A549 (cell line): ENCODE measurements at regions not wholly inside any gene's neighbourhood (a gene's known extent, or its start where the extent isn't known, plus 50 kb on each side); places are given as distances from the start of the nearest gene placed in this dataset.

ENCODE experiments used
- ATAC-seq, 2 experiments: fragments of 200-7000 bp in 1 of 2; fragments of >200 bp in 1 of 2; cut with Nextera tagmentation in 1 of 2; cut with Tn5 transposase in 1 of 2; 3 replicates each; pipeline versions ENCODE4 v1.8.0 to v1.9.1; 2018 to 2020; ENCODE audit warnings: mild to moderate bottlenecking in 1 of 2, moderate library complexity in 1 of 2
- CTCF ChIA-PET: fragments of 300-600 bp; sonication (Branson Sonifier 250); formaldehyde crosslinking; extraction: SDS; loops from one replicate; lab custom pipeline; 2021; ENCODE audit warnings: antibody characterized with exemption, inconsistent platforms; lab: Yijun Ruan, JAX
- POLR2A ChIA-PET: fragments of 350-600 bp; formaldehyde crosslinking; extraction: SDS; loops from one replicate; lab custom pipeline; 2021; ENCODE audit warnings: antibody characterized with exemption, inconsistent platforms; lab: Yijun Ruan, JAX
- DNase-seq, 2 experiments: peaks; one replicate each; pipeline versions ENCODE4 v3.0.0 to v3.0.0-alpha.2; 2011 to 2016; ENCODE audit warnings: low read depth in 1 of 2, low spot score in 1 of 2
- FAIRE-seq: peaks from 2 replicates; lab custom pipeline; 2011; peaks lifted over from hg19 to GRCh38; lab: Jason Lieb, UNC
- H3K27ac ChIP-seq, 2 experiments: fragments of >200 bp; sonication (Bioruptor Twin); formaldehyde crosslinking; 3 replicates each; pipeline ENCODE4 v1.5.1; 2016 to 2017
- H3K4me1 ChIP-seq: fragments of >200 bp; sonication (Bioruptor Twin); formaldehyde crosslinking; 3 replicates; pipeline ENCODE4 v1.6.1; 2016
- H3K4me2 ChIP-seq: fragments of >200 bp; sonication (Bioruptor Twin); formaldehyde crosslinking; 3 replicates; pipeline ENCODE4 v1.6.1; 2016
- H3K4me3 ChIP-seq: fragments of >200 bp; sonication (Bioruptor Twin); formaldehyde crosslinking; 3 replicates; pipeline ENCODE4 v1.5.1; 2016
- H3K9me3 ChIP-seq: fragments of >200 bp; sonication (Bioruptor Twin); formaldehyde crosslinking; 3 replicates; pipeline ENCODE4 v1.6.1; 2016
- ATOH8 ChIP-seq: fragments of 250-450 bp; sonication (Bioruptor Pico); IDR thresholded peaks from 2 replicates; pipeline ENCODE4 v1.5.0; 2020; ENCODE audit warnings: low read depth, mild to moderate bottlenecking, moderate library complexity
- BHLHE40 ChIP-seq: IDR thresholded peaks from 2 replicates; pipeline ENCODE4 v1.6.1; 2012; ENCODE audit warnings: low read depth, low read length, inconsistent platforms
- CBX2 ChIP-seq: fragments of 200-600 bp; sonication (generic); IDR thresholded peaks from 2 replicates; pipeline ENCODE4 v1.6.1; 2016; ENCODE audit warnings: low read depth, mild to moderate bottlenecking, borderline replicate concordance
- CBX8 ChIP-seq: fragments of 200-600 bp; sonication (generic); IDR thresholded peaks from 2 replicates; pipeline ENCODE4 v1.6.1; 2016
- CHD4 ChIP-seq: fragments of 200-600 bp; sonication (generic); IDR thresholded peaks from 2 replicates; pipeline ENCODE4 v1.6.1; 2016; ENCODE audit warnings: antibody characterized with exemption, mild to moderate bottlenecking, borderline replicate concordance
- E2F6 ChIP-seq: IDR thresholded peaks from 2 replicates; pipeline ENCODE4 v1.6.1; 2012; ENCODE audit warnings: low read depth, borderline replicate concordance
- EP300 ChIP-seq, 2 experiments: fragments of >200 bp; sonication (Bioruptor Twin); formaldehyde crosslinking; IDR thresholded peaks; 2 replicates in 1 of 2; 3 replicates in 1 of 2; pipeline ENCODE4 v1.6.1; 2016 to 2017
- FOSL2 ChIP-seq, 2 experiments: fragments of 450-650 bp in 1 of 2; fragments of >200 bp in 1 of 2; sonication (Bioruptor Twin) in 1 of 2; formaldehyde crosslinking; IDR thresholded peaks; 2 replicates each; pipeline versions ENCODE4 v1.5.0 to v1.6.1; 2016 to 2020; ENCODE audit warnings: mild to moderate bottlenecking in 1 of 2, moderate library complexity in 1 of 2
- FOXS1 ChIP-seq: fragments of 250-450 bp; sonication (Bioruptor Pico); IDR thresholded peaks from 2 replicates; pipeline ENCODE4 v1.5.0; 2020; ENCODE audit warnings: mild to moderate bottlenecking, moderate library complexity
- HDAC2 ChIP-seq: fragments of 200-600 bp; sonication (generic); IDR thresholded peaks from 2 replicates; pipeline ENCODE4 v1.6.1; 2016
- HMGXB4 ChIP-seq: fragments of 250-450 bp; sonication (Bioruptor Pico); IDR thresholded peaks from 2 replicates; pipeline ENCODE4 v1.5.0; 2021; ENCODE audit warnings: mild to moderate bottlenecking, moderate library complexity, borderline replicate concordance
- HOXA7 ChIP-seq: fragments of 250-450 bp; sonication (Bioruptor Pico); IDR thresholded peaks from 2 replicates; pipeline ENCODE4 v1.5.0; 2020; ENCODE audit warnings: mild to moderate bottlenecking, moderate library complexity
- HOXB13 ChIP-seq: fragments of 250-450 bp; sonication (Bioruptor Pico); IDR thresholded peaks from 2 replicates; pipeline ENCODE4 v1.5.0; 2020; ENCODE audit warnings: low read depth, mild to moderate bottlenecking, moderate library complexity
- MAZ ChIP-seq: fragments of 150-350 bp; IDR thresholded peaks from 2 replicates; pipeline ENCODE4 v1.6.1; 2014; ENCODE audit warnings: antibody characterized with exemption, low read depth, low read length, borderline replicate concordance
- MYC ChIP-seq: IDR thresholded peaks from 2 replicates; pipeline ENCODE4 v1.6.1; 2012; ENCODE audit warnings: mild to moderate bottlenecking, inconsistent platforms, low read length, improper control_type of control experiment, borderline replicate concordance
- NFE2L2 ChIP-seq: fragments of 150-350 bp; conservative IDR thresholded peaks from 2 replicates; pipeline ENCODE4 v1.6.1; 2014; ENCODE audit warnings: low read length
- NPAS2 ChIP-seq: fragments of 250-450 bp; sonication (Bioruptor Pico); IDR thresholded peaks from 2 replicates; pipeline ENCODE4 v1.8.0; 2022; ENCODE audit warnings: mild to moderate bottlenecking, moderate library complexity, borderline replicate concordance
- NR3C1 ChIP-seq: fragments of >200 bp; sonication (Bioruptor Twin); formaldehyde crosslinking; IDR thresholded peaks from 3 replicates; pipeline ENCODE4 v1.6.1; 2017
- POLR2A ChIP-seq: IDR thresholded peaks from 2 replicates; pipeline ENCODE4 v1.6.1; 2012; ENCODE audit warnings: mild to moderate bottlenecking, low read length
- POLR2AphosphoS2 ChIP-seq: conservative IDR thresholded peaks from 2 replicates; pipeline ENCODE4 v1.6.1; 2012; ENCODE audit warnings: low read length, improper control_type of control experiment, inconsistent platforms
- RAD21 ChIP-seq, 2 experiments: fragments of >200 bp in 1 of 2; sonication (Bioruptor Twin) in 1 of 2; formaldehyde crosslinking in 1 of 2; IDR thresholded peaks in 1 of 2; conservative IDR thresholded peaks in 1 of 2; 2 replicates in 1 of 2; 3 replicates in 1 of 2; pipeline ENCODE4 v1.6.1; 2012 to 2018; ENCODE audit warnings: inconsistent platforms in 1 of 2
- RFX5 ChIP-seq: fragments of 450-650 bp; IDR thresholded peaks from 2 replicates; pipeline ENCODE4 v1.7.1; 2014; ENCODE audit warnings: antibody characterized with exemption, mild to moderate bottlenecking, moderate library complexity
- SMC3 ChIP-seq: fragments of >200 bp; sonication (Bioruptor Twin); formaldehyde crosslinking; IDR thresholded peaks from 3 replicates; pipeline ENCODE4 v1.6.1; 2018; ENCODE audit warnings: inconsistent platforms
- TFCP2L1 ChIP-seq: fragments of 250-450 bp; sonication (Bioruptor Pico); IDR thresholded peaks from 2 replicates; pipeline ENCODE4 v1.5.0; 2021; ENCODE audit warnings: mild to moderate bottlenecking
- TP53 ChIP-seq: fragments of 250-450 bp; sonication (Bioruptor Pico); IDR thresholded peaks from 2 replicates; pipeline ENCODE4 v1.5.0; 2021; ENCODE audit warnings: mild to moderate bottlenecking, moderate library complexity
- ZC3H11A ChIP-seq: fragments of 450-650 bp; IDR thresholded peaks from 2 replicates; pipeline ENCODE4 v1.6.1; 2014; ENCODE audit warnings: antibody characterized with exemption, mild to moderate bottlenecking
- ZFP36 ChIP-seq: fragments of 450-650 bp; IDR thresholded peaks from 2 replicates; pipeline ENCODE4 v1.6.1; 2014; ENCODE audit warnings: borderline replicate concordance; ENCODE audit not compliant: partially characterized antibody
- ZNF302 ChIP-seq: fragments of 250-450 bp; sonication (Bioruptor Pico); IDR thresholded peaks from 2 replicates; pipeline ENCODE4 v1.9.0; 2021; ENCODE audit warnings: inconsistent platforms, mild to moderate bottlenecking, moderate library complexity
- ZSCAN20 ChIP-seq: fragments of 250-450 bp; sonication (Bioruptor Pico); IDR thresholded peaks from 2 replicates; pipeline ENCODE4 v1.8.0; 2022; ENCODE audit warnings: mild to moderate bottlenecking, moderate library complexity
- WGBS: methylation state at CpG from one replicate; pipeline ENCODE4 v1.1.6; 2017; ENCODE audit errors: missing lambda C conversion rate; 5-methylcytosine and 5-hydroxymethylcytosine counted together
- TF ChIP-seq, protein P1 (sequence below): fragments of >200 bp; sonication (Bioruptor Twin); formaldehyde crosslinking; IDR thresholded peaks from 2 replicates; pipeline ENCODE4 v1.6.1; 2016
- TF ChIP-seq, protein P2 (sequence below): IDR thresholded peaks from 2 replicates; pipeline ENCODE4 v1.6.1; 2012
- TF ChIP-seq, protein P3 (sequence below): IDR thresholded peaks from 2 replicates; pipeline ENCODE4 v1.6.1; 2012

GRCh38 chr5:144004146-144004545 lies 166.3 kb downstream of the YIPF5 start:
- ATAC-seq (no peak), DNase-seq (no peak), FAIRE-seq (no peak)
- WGBS, result 0% methylated on average over 1 of the region's 1 CpG
- Histone ChIP-seq H3K4me1 (no peaks in the 10 kb centered on the region), H3K27ac (no peak overlapping the region), H3K4me2 (no peak overlapping the region), H3K9me3 (no peaks in the 10 kb centered on the region), H3K4me3 (no peak overlapping the region)
- POLR2A ChIA-PET, result no interaction called here
- CTCF ChIA-PET, result no interaction called here
- TF ChIP-seq, protein P1, sequence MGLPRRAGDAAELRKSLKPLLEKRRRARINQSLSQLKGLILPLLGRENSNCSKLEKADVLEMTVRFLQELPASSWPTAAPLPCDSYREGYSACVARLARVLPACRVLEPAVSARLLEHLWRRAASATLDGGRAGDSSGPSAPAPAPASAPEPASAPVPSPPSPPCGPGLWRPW, result no peak
- TF ChIP-seq, protein P2, sequence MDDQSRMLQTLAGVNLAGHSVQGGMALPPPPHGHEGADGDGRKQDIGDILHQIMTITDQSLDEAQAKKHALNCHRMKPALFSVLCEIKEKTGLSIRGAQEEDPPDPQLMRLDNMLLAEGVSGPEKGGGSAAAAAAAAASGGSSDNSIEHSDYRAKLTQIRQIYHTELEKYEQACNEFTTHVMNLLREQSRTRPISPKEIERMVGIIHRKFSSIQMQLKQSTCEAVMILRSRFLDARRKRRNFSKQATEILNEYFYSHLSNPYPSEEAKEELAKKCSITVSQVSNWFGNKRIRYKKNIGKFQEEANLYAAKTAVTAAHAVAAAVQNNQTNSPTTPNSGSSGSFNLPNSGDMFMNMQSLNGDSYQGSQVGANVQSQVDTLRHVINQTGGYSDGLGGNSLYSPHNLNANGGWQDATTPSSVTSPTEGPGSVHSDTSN, result no peak
- TF ChIP-seq ZNF302 (CRISPR knock-in tag), result no peak
- no peak for TF ChIP-seq EP300 (IDR thresholded peaks at IDR 0.05)
- TF ChIP-seq, protein P3, sequence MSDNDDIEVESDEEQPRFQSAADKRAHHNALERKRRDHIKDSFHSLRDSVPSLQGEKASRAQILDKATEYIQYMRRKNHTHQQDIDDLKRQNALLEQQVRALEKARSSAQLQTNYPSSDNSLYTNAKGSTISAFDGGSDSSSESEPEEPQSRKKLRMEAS, result no peak
- TF ChIP-seq ZC3H11A, result no peak
- no peak for TF ChIP-seq MAZ
- no peak for TF ChIP-seq RAD21 (conservative IDR thresholded peaks at IDR 0.05 in 1 of 2, IDR thresholded peaks at IDR 0.05 in 1 of 2)
- TF ChIP-seq MYC, result no peak
- no peak for TF ChIP-seq ZFP36
- no peak for TF ChIP-seq RFX5
- no peak for TF ChIP-seq BHLHE40
- no peak for TF ChIP-seq TP53
- no peak for TF ChIP-seq NR3C1
- no peak for TF ChIP-seq NPAS2
- TF ChIP-seq POLR2AphosphoS2, result no peak
- no peak for TF ChIP-seq FOSL2 (IDR thresholded peaks at IDR 0.05)
- no peak for TF ChIP-seq FOSL2 (CRISPR knock-in tag; IDR thresholded peaks at IDR 0.05)
- TF ChIP-seq SMC3, result no peak
- no peak for TF ChIP-seq HMGXB4 (CRISPR knock-in tag)

- Histone ChIP-seq H3K9me3 (peaks cover under 1% of the 10 kb centered on the region; the same call in 2 of the 3 replicates), H3K27ac (no peak overlapping the region), H3K4me3 (no peak overlapping the region), H3K4me2 (no peak overlapping the region), H3K4me1 (no peaks in the 10 kb centered on the region)
- FAIRE-seq (no peak), ATAC-seq (no peak), DNase-seq (no peak)
- no peak for TF ChIP-seq FOXS1
- TF ChIP-seq TFCP2L1 (CRISPR knock-in tag), result no peak
- TF ChIP-seq CBX2, result no peak
- no peak for TF ChIP-seq SMC3
- POLR2A ChIA-PET, result no interaction called here
- 96% methylated on average over 1 of the region's 1 CpG for WGBS
- CTCF ChIA-PET, result interaction anchor here (1.0 to 1.5 kb wide), 2 partner anchors 9 to 10 kb away, joined by 3 to 4 read pairs; no protein-coding TSS in a partner anchor
These were observed 165.7 kb downstream of the YIPF5 start for GRCh38 chr5:144004751-144005150.

DNA sequence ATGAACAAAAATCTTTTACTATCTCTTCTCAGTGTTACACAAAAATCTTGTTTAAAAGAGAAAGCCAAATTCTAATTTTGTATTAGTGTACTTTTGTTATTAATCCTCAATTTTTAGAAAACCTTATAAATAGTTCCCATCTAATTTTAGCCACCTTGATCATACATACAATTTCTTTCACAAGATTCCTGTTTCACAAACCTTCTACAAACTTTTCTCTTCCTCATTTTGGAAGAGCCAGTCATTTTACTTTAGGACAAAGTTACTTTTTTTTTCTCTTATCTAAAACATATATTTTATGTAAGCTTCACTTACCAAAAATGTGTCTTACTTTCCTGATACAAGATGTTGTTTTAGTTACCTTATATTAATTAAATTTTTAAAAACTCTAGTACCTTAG lies 161.3 kb downstream of the YIPF5 start:
- ChIA-PET CTCF (no interaction called here), POLR2A (no interaction called here)
- DNase-seq (no peak), FAIRE-seq (no peak), ATAC-seq (no peak)
- peaks cover 21% of the 10 kb centered on the region for H3K9me3 ChIP-seq
- H3K27ac ChIP-seq, result no peak overlapping the region
- H3K4me2 ChIP-seq, result no peak overlapping the region
- H3K4me3 ChIP-seq, result no peak overlapping the region
- H3K4me1 ChIP-seq, result no peaks in the 10 kb centered on the region
- TF ChIP-seq, protein P1, result no peak
- TF ChIP-seq ZC3H11A (no peak), NFE2L2 (no peak), ZFP36 (no peak), HOXB13 (CRISPR knock-in tag) (no peak), ZSCAN20 (CRISPR knock-in tag) (no peak), HOXA7 (CRISPR knock-in tag) (no peak), CBX8 (no peak), NPAS2 (no peak), ATOH8 (no peak), TFCP2L1 (CRISPR knock-in tag) (no peak), POLR2A (no peak), BHLHE40 (no peak), E2F6 (no peak), FOXS1 (no peak), HDAC2 (no peak), CHD4 (no peak)
